Liver (tissue), 3 donors: ENCODE measurements at regions not wholly inside any gene's neighbourhood (a gene's known extent, or its start where the extent isn't known, plus 50 kb on each side); places are given as distances from the start of the nearest gene placed in this dataset.

Experiments used
- EGR1 ChIP-seq, 2 donors: IDR thresholded peaks; 2 replicates each; pipeline ENCODE4 v1.6.1; 2016 to 2018; ENCODE audit warnings: antibody characterized with exemption in 2 of 2, low read depth in 2 of 2
- FOXA1 ChIP-seq: IDR thresholded peaks from 2 replicates; pipeline ENCODE4 v1.6.1; 2016; ENCODE audit warnings: antibody characterized with exemption
- GABPA ChIP-seq, 2 donors: IDR thresholded peaks in 1 of 2; conservative IDR thresholded peaks in 1 of 2; 2 replicates each; pipeline ENCODE4 v1.6.1; 2016; ENCODE audit warnings: antibody characterized with exemption in 2 of 2, mild to moderate bottlenecking in 1 of 2, moderate library complexity in 1 of 2
- JUND ChIP-seq, 2 donors: IDR thresholded peaks; 2 replicates each; pipeline ENCODE4 v1.6.1; 2016; ENCODE audit warnings: antibody characterized with exemption in 2 of 2
- RAD21 ChIP-seq, 2 donors: IDR thresholded peaks; 2 replicates each; pipeline ENCODE4 v1.6.1; 2016; ENCODE audit warnings: antibody characterized with exemption in 2 of 2, mild to moderate bottlenecking in 2 of 2
- RXRA ChIP-seq, 2 donors: IDR thresholded peaks; 2 replicates each; pipeline ENCODE4 v1.6.1; 2017 to 2018; ENCODE audit warnings: antibody characterized with exemption in 2 of 2, mild to moderate bottlenecking in 1 of 2
- TAF1 ChIP-seq: conservative IDR thresholded peaks from 2 replicates; pipeline ENCODE4 v1.6.1; 2016; ENCODE audit warnings: antibody characterized with exemption, mild to moderate bottlenecking
- YY1 ChIP-seq: IDR thresholded peaks from 2 replicates; pipeline ENCODE4 v1.6.1; 2016; ENCODE audit warnings: antibody characterized with exemption, mild to moderate bottlenecking
- TF ChIP-seq, protein P1 (sequence below): fragments of 150-350 bp; IDR thresholded peaks from 2 replicates; pipeline ENCODE4 v1.5.1; 2017; ENCODE audit warnings: improper control_type of control experiment, low read depth, low read length; ENCODE audit not compliant: missing input control
- TF ChIP-seq, protein P2 (sequence below): IDR thresholded peaks from 2 replicates; pipeline ENCODE4 v1.6.1; 2016; ENCODE audit warnings: antibody characterized with exemption
- TF ChIP-seq, protein P3 (sequence below): IDR thresholded peaks from 2 replicates; pipeline ENCODE4 v1.6.1; 2016; ENCODE audit warnings: antibody characterized with exemption, mild to moderate bottlenecking
- TF ChIP-seq, protein P4 (sequence below): IDR thresholded peaks from 2 replicates; pipeline ENCODE4 v1.6.1; 2016; ENCODE audit warnings: antibody characterized with exemption
- donor health status: healthy.
- donor health status: healthy.

DNA sequence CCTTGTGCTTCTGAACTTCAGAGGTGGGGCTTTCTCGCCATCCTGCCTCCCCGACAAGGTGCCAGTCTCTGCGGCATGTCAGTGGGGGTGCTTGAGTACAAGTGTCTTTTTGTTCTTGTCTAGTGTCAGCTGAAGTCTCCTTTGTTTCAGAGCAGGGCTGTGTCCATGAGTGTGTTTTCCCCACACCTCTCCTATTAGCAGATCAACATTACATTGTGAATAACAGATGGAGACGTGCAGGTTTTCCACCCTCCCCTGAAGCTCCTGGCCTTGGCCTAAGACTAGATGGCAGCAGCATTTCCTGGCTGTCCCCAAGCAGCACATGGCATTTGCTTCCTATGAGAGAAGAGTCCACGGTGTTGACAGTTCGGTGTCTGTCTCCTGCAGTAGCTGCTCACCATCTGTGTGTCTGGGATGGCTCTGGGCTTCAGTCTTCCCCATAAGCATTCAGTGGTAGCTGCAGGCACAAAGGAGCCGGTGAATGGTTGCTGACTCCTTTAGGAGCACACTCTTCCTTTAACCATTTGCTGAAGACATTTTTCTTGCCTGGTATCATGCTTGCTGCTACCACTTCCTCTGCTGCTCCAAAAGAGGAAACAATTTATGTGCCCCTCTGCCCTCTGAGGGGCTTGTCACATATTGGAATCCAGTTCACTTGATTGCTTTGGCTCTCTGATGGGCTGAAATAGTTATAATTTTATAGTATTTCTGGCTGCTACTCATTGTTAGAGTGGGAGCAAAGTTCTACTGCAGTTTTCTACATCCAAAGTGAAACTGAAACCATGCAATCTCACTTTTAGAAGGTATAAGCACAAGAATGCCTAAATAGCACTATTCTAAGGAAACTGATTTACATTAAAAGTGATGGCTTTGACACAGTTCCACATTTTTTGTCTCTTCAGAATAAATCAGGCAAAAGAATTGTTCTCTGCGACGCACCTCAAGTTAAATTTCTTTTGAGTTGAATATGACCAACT lies 913.0 kb downstream of the C6orf118 start:
- TF ChIP-seq, protein P1, sequence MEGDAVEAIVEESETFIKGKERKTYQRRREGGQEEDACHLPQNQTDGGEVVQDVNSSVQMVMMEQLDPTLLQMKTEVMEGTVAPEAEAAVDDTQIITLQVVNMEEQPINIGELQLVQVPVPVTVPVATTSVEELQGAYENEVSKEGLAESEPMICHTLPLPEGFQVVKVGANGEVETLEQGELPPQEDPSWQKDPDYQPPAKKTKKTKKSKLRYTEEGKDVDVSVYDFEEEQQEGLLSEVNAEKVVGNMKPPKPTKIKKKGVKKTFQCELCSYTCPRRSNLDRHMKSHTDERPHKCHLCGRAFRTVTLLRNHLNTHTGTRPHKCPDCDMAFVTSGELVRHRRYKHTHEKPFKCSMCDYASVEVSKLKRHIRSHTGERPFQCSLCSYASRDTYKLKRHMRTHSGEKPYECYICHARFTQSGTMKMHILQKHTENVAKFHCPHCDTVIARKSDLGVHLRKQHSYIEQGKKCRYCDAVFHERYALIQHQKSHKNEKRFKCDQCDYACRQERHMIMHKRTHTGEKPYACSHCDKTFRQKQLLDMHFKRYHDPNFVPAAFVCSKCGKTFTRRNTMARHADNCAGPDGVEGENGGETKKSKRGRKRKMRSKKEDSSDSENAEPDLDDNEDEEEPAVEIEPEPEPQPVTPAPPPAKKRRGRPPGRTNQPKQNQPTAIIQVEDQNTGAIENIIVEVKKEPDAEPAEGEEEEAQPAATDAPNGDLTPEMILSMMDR = no peak
- TF ChIP-seq RAD21 (IDR thresholded peaks at IDR 0.05) (no peak), YY1 (no peak), EGR1 (IDR thresholded peaks at IDR 0.05; ENCODE audit: low read depth in 2 of 2) (no peak), GABPA (IDR thresholded peaks at IDR 0.05 in 1 of 2, conservative IDR thresholded peaks at IDR 0.05 in 1 of 2) (no peak), RXRA (IDR thresholded peaks at IDR 0.05) (no peak), JUND (IDR thresholded peaks at IDR 0.05) (no peak), TAF1 (no peak), FOXA1 (no peak)
- TF ChIP-seq, protein P2, sequence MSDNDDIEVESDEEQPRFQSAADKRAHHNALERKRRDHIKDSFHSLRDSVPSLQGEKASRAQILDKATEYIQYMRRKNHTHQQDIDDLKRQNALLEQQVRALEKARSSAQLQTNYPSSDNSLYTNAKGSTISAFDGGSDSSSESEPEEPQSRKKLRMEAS = no peak
- TF ChIP-seq, protein P3, sequence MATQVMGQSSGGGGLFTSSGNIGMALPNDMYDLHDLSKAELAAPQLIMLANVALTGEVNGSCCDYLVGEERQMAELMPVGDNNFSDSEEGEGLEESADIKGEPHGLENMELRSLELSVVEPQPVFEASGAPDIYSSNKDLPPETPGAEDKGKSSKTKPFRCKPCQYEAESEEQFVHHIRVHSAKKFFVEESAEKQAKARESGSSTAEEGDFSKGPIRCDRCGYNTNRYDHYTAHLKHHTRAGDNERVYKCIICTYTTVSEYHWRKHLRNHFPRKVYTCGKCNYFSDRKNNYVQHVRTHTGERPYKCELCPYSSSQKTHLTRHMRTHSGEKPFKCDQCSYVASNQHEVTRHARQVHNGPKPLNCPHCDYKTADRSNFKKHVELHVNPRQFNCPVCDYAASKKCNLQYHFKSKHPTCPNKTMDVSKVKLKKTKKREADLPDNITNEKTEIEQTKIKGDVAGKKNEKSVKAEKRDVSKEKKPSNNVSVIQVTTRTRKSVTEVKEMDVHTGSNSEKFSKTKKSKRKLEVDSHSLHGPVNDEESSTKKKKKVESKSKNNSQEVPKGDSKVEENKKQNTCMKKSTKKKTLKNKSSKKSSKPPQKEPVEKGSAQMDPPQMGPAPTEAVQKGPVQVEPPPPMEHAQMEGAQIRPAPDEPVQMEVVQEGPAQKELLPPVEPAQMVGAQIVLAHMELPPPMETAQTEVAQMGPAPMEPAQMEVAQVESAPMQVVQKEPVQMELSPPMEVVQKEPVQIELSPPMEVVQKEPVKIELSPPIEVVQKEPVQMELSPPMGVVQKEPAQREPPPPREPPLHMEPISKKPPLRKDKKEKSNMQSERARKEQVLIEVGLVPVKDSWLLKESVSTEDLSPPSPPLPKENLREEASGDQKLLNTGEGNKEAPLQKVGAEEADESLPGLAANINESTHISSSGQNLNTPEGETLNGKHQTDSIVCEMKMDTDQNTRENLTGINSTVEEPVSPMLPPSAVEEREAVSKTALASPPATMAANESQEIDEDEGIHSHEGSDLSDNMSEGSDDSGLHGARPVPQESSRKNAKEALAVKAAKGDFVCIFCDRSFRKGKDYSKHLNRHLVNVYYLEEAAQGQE = no peak
- TF ChIP-seq, protein P4, sequence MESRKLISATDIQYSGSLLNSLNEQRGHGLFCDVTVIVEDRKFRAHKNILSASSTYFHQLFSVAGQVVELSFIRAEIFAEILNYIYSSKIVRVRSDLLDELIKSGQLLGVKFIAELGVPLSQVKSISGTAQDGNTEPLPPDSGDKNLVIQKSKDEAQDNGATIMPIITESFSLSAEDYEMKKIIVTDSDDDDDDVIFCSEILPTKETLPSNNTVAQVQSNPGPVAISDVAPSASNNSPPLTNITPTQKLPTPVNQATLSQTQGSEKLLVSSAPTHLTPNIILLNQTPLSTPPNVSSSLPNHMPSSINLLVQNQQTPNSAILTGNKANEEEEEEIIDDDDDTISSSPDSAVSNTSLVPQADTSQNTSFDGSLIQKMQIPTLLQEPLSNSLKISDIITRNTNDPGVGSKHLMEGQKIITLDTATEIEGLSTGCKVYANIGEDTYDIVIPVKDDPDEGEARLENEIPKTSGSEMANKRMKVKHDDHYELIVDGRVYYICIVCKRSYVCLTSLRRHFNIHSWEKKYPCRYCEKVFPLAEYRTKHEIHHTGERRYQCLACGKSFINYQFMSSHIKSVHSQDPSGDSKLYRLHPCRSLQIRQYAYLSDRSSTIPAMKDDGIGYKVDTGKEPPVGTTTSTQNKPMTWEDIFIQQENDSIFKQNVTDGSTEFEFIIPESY = no peak
